OCI-LY3 (cell line): ENCODE measurements at regions not wholly inside any gene's neighbourhood (a gene's known extent, or its start where the extent isn't known, plus 50 kb on each side); places are given as distances from the start of the nearest gene placed in this dataset.

Source experiments
- H2AFZ ChIP-seq: fragments of 200-600, 300-600 bp; shearing (Covaris generic); 2 replicates; pipeline ENCODE4 v1.6.0; 2014; ENCODE audit warnings: antibody characterized with exemption, low read depth, low read length
- H3K27ac ChIP-seq: fragments of 200-600, 300-600 bp; sonication (generic); 2 replicates; pipeline ENCODE4 v1.5.1; 2014; ENCODE audit warnings: mild to moderate bottlenecking, low read length, moderate library complexity, mixed read lengths
- H3K27me3 ChIP-seq: fragments of 200-600, 300-600 bp; sonication (generic); 2 replicates; pipeline ENCODE4 v1.6.1; 2014; ENCODE audit warnings: low read depth, low read length, mixed read lengths
- H3K36me3 ChIP-seq: fragments of 200-600, 300-600 bp; sonication (generic); replicated peaks from 2 replicates; pipeline ENCODE3; 2014; ENCODE audit warnings: low read depth, low read length, mixed read lengths
- H3K4me1 ChIP-seq: fragments of 300-600, 200-600 bp; sonication (generic); 2 replicates; pipeline ENCODE4 v1.6.1; 2014; ENCODE audit warnings: low read length, mixed read lengths
- H3K4me2 ChIP-seq: fragments of 200-600, 300-600 bp; sonication (generic); 2 replicates; pipeline ENCODE4 v1.6.1; 2014; ENCODE audit warnings: low read length, mixed read lengths
- H3K4me3 ChIP-seq: fragments of 300-600, 200-600 bp; sonication (generic); 2 replicates; pipeline ENCODE4 v1.5.1; 2014; ENCODE audit warnings: antibody characterized with exemption, mild to moderate bottlenecking, low read length, moderate library complexity
- H3K79me2 ChIP-seq: fragments of 300-600, 200-600 bp; shearing (Covaris generic); 2 replicates; pipeline ENCODE4 v1.6.1; 2014; ENCODE audit warnings: mild to moderate bottlenecking, low read length, mixed read lengths
- H3K9ac ChIP-seq: fragments of 300-600, 200-600 bp; shearing (Covaris generic); 2 replicates; pipeline ENCODE4 v1.6.0; 2014; ENCODE audit warnings: mild to moderate bottlenecking, low read length, moderate library complexity
- H3K9me3 ChIP-seq: fragments of 200-600, 300-600 bp; shearing (Covaris generic); 2 replicates; pipeline ENCODE4 v1.6.1; 2014; ENCODE audit warnings: low read length, mixed read lengths; ENCODE audit not compliant: insufficient read depth
- H4K20me1 ChIP-seq: fragments of 200-600, 300-600 bp; sonication (generic); 2 replicates; pipeline ENCODE4 v1.6.1; 2016; ENCODE audit warnings: low read length, mixed read lengths; ENCODE audit not compliant: insufficient read depth
- CTCF ChIP-seq: fragments of 200-600, 300-600 bp; sonication (generic); IDR thresholded peaks from 2 replicates; pipeline ENCODE4 v1.5.1; 2014; ENCODE audit warnings: antibody characterized with exemption, low read length, low read depth
- EZH2phosphoT487 ChIP-seq: fragments of 200-600 bp; shearing (Covaris generic); IDR thresholded peaks from 2 replicates; pipeline ENCODE4 v1.6.1; 2018; ENCODE audit warnings: antibody characterized with exemption, mixed run types, low read depth

- H4K20me1 ChIP-seq, result no peaks in the 10 kb centered on the region
- H3K27me3 ChIP-seq, result no peaks in the 10 kb centered on the region
- H3K9me3 ChIP-seq, result no peaks in the 10 kb centered on the region
- H3K4me3 ChIP-seq, result no peak overlapping the region
- no peaks in the 10 kb centered on the region for H3K36me3 ChIP-seq
- no peak overlapping the region for H3K9ac ChIP-seq
- H2AFZ ChIP-seq, result no peak overlapping the region
- no peak overlapping the region for H3K4me2 ChIP-seq
- H3K4me1 ChIP-seq, result no peaks in the 10 kb centered on the region
- H3K79me2 ChIP-seq, result no peaks in the 10 kb centered on the region
- TF ChIP-seq CTCF (no peak), EZH2phosphoT487 (no peak)
- H3K27ac ChIP-seq, result no peak overlapping the region
Measured at GRCh38 chr2:220847589-220847988, 724.5 kb downstream of the EPHA4 start.

GRCh38 chr2:220849433-220849832 lies 722.7 kb downstream of the EPHA4 start:
- no peak overlapping the region for H3K9ac ChIP-seq
- H4K20me1 ChIP-seq, result no peaks in the 10 kb centered on the region
- no peaks in the 10 kb centered on the region for H3K27me3 ChIP-seq
- H3K36me3 ChIP-seq, result no peaks in the 10 kb centered on the region
- no peaks in the 10 kb centered on the region for H3K9me3 ChIP-seq
- H3K4me2 ChIP-seq, result no peak overlapping the region
- no peaks in the 10 kb centered on the region for H3K79me2 ChIP-seq
- H2AFZ ChIP-seq, result no peak overlapping the region
- no peak overlapping the region for H3K4me3 ChIP-seq
- TF ChIP-seq EZH2phosphoT487, result no peak
- TF ChIP-seq CTCF, result no peak
- no peaks in the 10 kb centered on the region for H3K4me1 ChIP-seq
- H3K27ac ChIP-seq, result no peak overlapping the region

- Histone ChIP-seq H3K4me2 (no peak overlapping the region), H3K4me1 (no peaks in the 10 kb centered on the region), H4K20me1 (no peaks in the 10 kb centered on the region), H3K9me3 (no peaks in the 10 kb centered on the region), H3K9ac (no peak overlapping the region), H3K4me3 (no peak overlapping the region), H3K27me3 (no peaks in the 10 kb centered on the region), H2AFZ (no peak overlapping the region), H3K79me2 (no peaks in the 10 kb centered on the region), H3K36me3 (no peaks in the 10 kb centered on the region), H3K27ac (no peak overlapping the region)
- TF ChIP-seq EZH2phosphoT487, result no peak
- TF ChIP-seq CTCF, result no peak
Measured at GRCh38 chr2:220850116-220850515, 722.0 kb downstream of the EPHA4 start.

- no peaks in the 10 kb centered on the region for H3K4me1 ChIP-seq
- no peak for TF ChIP-seq CTCF
- TF ChIP-seq EZH2phosphoT487, result no peak
- no peak overlapping the region for H3K4me2 ChIP-seq
- H3K36me3 ChIP-seq, result no peaks in the 10 kb centered on the region
- no peaks in the 10 kb centered on the region for H3K9me3 ChIP-seq
- H3K27ac ChIP-seq, result no peak overlapping the region
- no peaks in the 10 kb centered on the region for H3K79me2 ChIP-seq
- H3K4me3 ChIP-seq, result no peak overlapping the region
- H4K20me1 ChIP-seq, result no peaks in the 10 kb centered on the region
- H2AFZ ChIP-seq, result no peak overlapping the region
- H3K9ac ChIP-seq, result no peak overlapping the region
- H3K27me3 ChIP-seq, result no peaks in the 10 kb centered on the region
Measured at GRCh38 chr2:220855296-220855695, 716.8 kb downstream of the EPHA4 start.
